OCI-LY1 (cell line): ENCODE measurements at regions not wholly inside any gene's neighbourhood (a gene's known extent, or its start where the extent isn't known, plus 50 kb on each side); places are given as distances from the start of the nearest gene placed in this dataset.

ENCODE experiments used
- EZH2 ChIP-seq: fragments of 200-600 bp; sonication (generic), shearing (Covaris generic); IDR thresholded peaks from 2 replicates; pipeline ENCODE4 v1.8.0; 2017; ENCODE audit warnings: borderline replicate concordance, mixed run types, mild to moderate bottlenecking, antibody characterized with exemption, low read length, moderate library complexity, mixed read lengths
- TF ChIP-seq, protein P1 (sequence below): fragments of 200-600 bp; sonication (generic), shearing (Covaris generic); IDR thresholded peaks from 2 replicates; pipeline ENCODE4 v1.5.1; 2017; ENCODE audit warnings: mild to moderate bottlenecking, antibody characterized with exemption, low read length, moderate library complexity, mixed read lengths

DNA sequence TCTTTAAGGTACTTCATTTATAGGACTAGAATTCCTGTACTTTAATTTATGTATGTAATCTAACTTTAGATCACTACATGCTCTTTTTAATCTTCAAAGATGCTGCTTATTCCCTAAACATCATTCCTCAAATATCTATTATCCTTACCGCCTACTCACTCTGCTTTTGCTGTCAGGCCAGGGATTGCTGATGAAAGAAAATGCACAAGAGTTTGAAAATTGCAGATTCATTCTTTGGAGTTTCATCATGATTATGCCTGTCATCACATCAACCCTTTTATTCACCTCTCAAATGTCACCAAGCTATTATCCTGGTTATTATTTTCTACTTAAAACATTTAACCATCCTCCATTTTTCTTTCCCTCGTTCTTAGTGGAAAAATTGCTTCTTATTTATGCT lies 802.7 kb downstream of the METTL15 start:
- TF ChIP-seq EZH2: no peak
- TF ChIP-seq, protein P1, sequence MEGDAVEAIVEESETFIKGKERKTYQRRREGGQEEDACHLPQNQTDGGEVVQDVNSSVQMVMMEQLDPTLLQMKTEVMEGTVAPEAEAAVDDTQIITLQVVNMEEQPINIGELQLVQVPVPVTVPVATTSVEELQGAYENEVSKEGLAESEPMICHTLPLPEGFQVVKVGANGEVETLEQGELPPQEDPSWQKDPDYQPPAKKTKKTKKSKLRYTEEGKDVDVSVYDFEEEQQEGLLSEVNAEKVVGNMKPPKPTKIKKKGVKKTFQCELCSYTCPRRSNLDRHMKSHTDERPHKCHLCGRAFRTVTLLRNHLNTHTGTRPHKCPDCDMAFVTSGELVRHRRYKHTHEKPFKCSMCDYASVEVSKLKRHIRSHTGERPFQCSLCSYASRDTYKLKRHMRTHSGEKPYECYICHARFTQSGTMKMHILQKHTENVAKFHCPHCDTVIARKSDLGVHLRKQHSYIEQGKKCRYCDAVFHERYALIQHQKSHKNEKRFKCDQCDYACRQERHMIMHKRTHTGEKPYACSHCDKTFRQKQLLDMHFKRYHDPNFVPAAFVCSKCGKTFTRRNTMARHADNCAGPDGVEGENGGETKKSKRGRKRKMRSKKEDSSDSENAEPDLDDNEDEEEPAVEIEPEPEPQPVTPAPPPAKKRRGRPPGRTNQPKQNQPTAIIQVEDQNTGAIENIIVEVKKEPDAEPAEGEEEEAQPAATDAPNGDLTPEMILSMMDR: no peak
